ENCODE measurements at regions not wholly inside any gene's neighbourhood (a gene's known extent, or its start where the extent isn't known, plus 50 kb on each side); places are given as distances from the start of the nearest gene placed in this dataset.

DNA sequence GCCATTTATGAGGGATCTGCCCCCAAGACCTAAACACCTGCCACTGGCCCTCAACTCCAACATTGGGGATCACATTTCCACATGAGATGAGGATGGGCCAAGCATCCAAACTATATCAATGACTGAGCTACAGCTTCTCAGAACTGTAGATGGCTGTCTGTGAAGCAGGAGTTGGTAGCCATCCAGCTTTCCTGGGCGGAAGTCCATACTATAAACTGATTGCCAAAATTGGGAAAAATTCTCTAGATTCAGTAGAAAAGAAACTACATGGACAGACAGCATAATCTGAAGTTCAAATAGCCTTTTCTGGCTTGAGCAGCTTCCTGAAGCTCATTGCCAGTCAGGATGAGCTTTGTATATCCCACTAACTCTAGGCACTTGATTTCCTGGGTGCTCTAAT is 214.7 kb upstream of the ZBTB20 start:
- TF ChIP-seq, protein P1, sequence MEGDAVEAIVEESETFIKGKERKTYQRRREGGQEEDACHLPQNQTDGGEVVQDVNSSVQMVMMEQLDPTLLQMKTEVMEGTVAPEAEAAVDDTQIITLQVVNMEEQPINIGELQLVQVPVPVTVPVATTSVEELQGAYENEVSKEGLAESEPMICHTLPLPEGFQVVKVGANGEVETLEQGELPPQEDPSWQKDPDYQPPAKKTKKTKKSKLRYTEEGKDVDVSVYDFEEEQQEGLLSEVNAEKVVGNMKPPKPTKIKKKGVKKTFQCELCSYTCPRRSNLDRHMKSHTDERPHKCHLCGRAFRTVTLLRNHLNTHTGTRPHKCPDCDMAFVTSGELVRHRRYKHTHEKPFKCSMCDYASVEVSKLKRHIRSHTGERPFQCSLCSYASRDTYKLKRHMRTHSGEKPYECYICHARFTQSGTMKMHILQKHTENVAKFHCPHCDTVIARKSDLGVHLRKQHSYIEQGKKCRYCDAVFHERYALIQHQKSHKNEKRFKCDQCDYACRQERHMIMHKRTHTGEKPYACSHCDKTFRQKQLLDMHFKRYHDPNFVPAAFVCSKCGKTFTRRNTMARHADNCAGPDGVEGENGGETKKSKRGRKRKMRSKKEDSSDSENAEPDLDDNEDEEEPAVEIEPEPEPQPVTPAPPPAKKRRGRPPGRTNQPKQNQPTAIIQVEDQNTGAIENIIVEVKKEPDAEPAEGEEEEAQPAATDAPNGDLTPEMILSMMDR (IDR thresholded peaks at IDR 0.05): no peak
- no peak for TF ChIP-seq POLR2AphosphoS5 (IDR thresholded peaks at IDR 0.05)
- no peak for TF ChIP-seq POLR2A (IDR thresholded peaks at IDR 0.05)
- no peak for TF ChIP-seq EP300 (IDR thresholded peaks at IDR 0.05)

Data from stomach (tissue), 4 donors.